ENCODE measurements at regions not wholly inside any gene's neighbourhood (a gene's known extent, or its start where the extent isn't known, plus 50 kb on each side); places are given as distances from the start of the nearest gene placed in this dataset.

DNA sequence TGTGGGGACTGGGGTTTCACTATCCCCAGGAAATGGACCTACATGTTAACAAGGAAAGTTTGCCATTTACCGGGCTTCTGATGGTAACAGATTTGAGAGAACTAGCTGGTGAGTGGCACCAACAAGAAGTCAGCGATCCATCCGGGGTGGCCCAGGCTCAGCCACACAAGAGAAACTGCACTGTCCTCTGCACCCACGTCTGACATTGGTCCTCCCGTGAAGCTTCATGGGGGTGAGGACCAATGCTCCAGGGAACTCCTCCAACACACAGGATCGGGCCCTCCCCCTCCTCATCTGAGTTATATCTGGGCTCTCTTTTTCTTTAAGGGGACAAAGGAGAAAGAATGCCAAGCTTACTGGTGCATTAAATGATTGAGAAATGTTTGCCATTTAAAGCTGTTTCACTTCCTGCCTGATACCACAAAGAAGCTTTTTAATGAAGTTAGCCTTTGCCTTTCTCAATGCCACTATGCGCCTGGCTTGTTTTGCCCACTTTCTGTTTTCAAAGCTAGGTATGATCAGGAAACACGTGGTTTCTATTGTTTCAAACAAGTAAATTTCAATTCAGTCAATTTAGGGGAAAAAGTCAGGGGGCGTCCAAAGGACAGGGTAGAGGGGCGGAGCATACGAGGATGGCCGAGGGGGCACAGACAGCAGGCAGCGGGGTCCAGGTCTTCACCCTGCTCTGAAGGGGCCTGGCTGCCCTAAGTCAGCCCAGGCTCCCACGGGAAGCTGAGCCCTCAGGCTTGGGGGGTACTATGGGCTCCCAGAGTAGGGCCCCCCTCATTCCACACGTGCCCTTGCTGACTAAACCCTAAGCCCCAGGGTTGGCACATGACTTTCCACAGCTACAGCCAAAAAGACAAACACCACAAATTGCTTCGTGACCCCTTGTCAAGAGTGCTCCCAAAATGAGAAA lies 204.0 kb upstream of the ID2 start:
- no peak for DNase-seq

DNA sequence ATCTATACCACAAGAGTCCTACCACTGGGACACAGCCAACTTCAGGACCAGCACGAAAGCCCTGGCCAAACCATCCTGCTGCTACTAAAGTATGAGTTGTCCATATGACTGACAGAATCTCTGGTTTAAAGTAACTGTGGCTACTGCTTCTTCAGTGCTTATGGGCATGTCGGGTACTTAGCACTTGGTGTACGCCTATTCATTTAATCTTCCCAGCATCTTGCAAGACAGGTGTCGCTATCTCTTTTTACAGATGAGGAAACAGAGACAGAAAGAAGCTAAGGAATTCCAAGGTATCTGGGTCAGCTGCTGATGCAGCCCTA lies 203.4 kb upstream of the ID2 start:
- DNase-seq = no peak

DNA sequence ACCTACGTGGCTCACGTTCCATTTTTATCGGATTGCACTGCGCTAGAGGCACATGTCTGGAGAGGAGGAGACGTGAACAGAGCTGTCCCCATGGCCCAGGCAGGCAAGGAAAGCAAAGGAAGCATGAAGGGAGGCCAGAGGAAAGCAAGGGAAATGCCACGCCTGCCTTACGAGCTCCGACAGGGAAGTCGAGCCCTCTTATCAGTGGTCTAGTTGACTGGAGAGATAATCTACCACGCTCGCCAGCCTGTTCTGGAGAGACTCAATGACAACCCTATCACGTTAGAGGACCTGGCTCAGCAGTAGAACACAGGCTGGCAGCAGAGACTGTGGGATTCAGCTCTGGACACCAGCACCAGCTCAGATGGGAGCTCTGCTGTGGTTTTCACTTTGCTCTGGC lies 202.6 kb upstream of the ID2 start:
- no peak for DNase-seq

DNA sequence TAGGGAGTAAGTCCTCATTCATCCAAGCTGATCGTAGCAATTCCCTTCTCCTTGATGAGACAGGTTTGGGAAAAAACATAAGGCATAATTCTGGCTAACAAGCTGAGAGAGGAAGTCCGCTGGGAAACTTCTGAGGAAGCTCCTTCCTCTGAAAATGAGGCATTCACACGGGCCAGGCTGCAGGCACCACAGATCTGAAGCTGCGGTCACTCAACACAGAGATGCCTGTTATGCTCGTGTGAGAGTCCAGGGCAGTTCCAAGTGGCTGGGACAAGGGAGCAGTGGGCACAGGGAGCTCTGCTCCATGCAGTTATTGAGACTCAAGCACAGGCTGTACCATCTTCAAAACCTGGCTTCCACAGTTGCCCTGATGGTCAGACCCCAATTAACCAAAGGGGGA lies 200.9 kb upstream of the ID2 start:
- DNase-seq = no peak

DNA sequence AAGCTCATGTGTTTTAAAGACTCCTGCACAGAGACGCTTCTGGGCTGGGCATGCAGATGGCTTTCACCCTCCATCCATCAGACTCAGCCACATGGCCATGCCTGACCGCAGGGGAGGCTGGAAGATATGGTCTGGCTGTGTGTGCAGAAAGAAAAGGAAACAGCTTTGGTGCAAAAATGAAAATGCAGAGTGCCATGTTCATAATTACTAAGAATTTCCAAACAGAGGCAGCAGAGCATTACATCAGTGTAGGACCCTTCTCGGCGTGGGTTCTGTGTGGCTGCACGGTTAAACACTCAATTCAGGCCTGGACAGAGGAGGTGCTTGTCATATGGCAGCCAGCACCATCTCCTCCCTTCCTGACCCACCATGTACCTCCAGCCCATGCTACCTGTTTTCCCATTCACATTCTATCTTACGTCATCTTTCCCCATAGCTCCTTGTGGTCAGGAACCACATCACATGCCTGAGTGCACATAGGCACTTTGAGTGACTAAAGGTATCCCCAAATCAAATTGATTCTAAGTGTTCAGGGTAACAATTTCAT lies 200.3 kb upstream of the ID2 start:
- no peak for DNase-seq

DNA sequence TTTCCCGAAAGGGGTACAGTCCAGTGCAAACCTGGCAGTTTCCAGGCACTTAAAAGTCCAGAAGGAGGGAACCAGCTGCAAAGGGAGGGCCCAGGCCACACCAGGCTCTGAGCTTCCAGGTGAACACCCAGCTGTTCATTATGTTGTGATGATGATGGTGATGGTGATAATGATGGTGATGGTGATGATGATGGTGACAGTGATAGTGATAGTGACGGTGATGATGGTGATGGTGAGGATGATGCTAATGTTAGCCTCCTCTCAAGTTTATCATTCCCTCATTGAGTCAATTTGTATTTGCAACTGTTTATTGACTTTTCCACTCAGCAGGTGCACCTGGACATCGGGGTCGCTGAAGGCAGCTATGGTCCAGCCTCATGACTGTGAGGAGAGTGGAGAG lies 199.4 kb upstream of the ID2 start:
- no peak for DNase-seq

DNA sequence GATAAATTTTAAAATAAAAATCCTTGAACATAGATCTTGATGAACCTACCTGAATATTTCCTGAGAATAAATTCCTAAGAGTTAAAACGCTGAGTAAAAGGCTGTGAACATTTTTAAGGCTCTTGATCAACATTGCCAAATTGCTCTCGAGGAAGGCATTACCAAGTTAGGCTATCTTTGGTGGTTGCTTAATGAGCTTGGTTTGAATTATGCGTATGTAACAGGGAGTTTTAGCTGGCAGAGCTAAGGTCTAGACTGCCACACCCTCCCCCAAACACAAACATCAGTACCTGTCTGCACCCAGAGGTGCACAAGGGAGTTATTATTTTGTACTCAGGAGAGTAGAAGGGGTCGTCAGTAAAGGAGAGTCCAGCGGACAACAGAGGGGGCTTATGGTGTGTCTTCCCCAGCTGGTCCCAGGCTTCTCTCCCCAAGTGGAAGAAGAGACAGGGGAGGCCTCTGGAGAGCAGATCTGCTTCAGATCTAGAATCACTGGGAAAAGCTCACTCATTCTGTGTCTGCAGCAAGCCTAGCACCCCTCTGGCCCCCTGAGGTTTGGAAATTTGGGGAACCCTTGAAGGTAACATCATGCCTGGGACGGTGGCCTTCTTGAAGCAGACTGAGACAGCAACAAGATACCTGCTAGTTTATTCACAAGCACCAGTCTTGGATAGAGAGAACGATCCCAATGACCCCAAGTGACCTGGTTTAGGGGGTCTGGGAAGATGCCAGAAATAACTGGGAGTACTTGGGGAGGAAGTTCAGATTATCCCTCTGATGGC lies 197.2 kb upstream of the ID2 start:
- no peak for DNase-seq

DNA sequence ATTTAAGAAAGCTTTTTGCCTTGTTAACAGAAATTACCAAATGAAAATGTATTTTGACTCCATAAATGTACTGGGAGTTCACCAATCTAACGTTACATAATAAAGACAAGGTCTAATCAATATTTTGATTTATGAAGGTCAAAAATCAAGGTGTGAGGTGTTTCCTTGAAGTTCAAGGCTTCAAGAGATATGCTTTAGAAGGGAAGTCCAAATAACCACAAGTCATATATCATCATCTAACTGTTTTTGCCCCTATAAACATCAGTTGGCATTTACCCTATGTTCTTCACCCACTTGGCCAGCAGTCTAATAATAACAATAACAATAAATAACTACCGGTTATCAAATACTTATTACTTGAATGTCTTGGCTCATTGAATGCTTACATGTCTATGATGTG lies 196.1 kb upstream of the ID2 start:
- DNase-seq = no peak

DNA sequence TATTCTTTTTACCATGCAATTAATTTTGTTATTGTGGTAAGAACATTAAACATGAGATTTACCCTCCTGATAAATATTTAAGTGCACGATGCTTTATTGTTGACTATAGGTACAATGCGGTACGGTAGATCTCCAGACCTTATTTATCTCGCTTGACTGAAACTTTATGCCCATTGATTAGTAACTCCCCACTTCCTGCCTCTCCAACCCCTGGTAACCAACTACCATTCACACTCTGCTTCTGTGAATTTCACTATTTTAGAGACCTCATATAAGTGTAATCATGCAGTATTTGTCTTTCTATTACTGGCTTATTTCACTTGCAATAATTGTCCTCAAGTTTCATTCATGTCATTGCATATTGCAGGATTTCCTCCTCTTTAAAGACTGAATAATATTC lies 195.7 kb upstream of the ID2 start:
- DNase-seq = no peak

DNA sequence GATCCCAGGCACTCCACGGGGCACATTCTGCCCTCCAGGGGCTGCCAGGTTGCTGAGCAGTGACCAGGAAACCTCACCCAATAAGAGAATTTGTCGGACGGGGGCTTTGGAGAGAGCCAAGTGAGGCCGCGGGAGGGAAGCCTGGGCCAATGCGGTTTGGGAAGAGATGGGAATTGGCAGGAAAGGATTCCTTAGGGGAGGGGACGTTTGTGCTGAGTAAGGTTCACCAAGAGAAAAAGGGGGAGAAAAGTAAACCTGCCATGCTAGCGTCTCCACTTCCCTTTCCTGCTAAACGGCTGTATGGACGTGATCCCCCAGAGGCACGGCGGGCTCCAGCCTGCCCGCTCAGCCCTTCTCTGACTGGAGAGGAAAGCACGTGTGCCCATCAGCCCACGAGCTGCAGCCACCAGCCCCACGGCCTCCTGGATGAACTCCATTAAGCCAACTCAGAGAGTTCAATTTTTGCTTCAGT lies 194.4 kb upstream of the ID2 start:
- DNase-seq = no peak

DNA sequence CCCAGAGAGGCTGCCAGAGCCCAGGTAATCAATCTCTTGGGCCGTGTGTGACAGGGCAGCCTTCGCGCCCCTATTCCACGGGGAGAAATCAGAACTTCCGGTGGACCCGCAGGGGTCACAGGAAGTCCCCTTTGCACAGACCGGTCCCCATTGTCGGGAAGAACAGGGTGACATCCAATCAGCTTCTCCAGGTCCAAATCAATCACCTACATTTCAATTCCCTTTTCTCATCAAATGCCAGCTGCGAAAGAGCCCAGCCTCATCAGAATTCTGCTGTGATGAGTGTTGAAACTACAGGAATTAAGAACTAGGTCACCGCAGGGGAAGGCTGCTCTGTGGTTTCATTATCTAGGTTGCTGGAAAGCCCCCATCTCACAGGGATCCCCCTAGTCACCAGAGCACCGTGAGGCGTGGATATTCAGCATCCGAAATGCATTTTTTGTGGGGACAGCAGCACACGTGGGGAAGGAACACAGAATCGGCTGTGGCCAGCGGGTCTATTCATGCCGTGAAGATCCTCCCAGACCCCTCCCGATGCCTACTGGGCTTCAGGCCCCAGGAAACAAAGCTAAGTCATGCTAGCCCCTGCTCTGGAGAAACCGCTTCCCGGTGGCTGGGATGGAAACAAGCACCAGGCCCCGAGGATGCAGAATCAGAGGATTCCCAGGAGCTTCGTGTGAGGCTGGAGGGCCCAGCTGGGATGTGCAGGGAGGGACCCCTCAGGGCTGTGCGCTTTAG lies 193.7 kb upstream of the ID2 start:
- DNase-seq = no peak

DNA sequence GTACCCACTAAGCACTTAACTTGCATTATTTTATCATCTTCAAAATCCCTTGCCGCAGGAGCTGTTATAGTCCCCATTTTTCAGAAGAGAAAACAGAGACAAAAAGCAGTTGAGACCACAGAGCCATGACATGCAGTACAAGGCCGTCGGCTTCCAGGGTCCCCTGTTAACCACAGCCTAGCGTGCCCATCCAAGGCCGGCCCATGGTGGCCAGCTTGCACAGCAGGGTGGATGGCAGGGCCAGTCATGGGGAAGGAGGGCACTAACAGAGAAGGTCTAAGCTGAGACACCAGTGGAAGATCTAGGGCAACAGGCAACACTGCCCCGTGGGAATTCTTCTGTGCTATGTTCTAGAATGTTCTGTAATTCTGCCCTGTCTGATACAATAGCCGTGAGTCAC lies 192.6 kb upstream of the ID2 start:
- DNase-seq = no peak

DNA sequence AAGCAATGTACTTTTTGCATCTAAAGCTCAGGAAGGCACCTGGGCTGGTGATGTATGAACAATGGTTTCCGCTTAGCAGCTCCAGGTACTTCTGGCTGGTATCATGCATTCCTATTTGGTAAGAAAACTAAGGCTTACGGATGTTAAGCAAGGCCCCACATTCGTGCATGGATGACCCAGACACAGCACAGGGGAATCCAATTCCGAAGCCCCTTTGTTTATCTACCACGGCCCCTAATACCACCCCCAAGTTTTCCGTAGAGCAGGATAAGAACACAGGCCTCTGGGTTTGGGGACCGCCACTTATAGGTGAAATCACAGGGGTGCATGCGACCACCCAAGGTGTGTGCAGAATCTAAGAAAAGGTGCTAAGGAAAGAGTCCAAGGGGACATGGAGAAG lies 192.1 kb upstream of the ID2 start:
- no peak for DNase-seq

DNA sequence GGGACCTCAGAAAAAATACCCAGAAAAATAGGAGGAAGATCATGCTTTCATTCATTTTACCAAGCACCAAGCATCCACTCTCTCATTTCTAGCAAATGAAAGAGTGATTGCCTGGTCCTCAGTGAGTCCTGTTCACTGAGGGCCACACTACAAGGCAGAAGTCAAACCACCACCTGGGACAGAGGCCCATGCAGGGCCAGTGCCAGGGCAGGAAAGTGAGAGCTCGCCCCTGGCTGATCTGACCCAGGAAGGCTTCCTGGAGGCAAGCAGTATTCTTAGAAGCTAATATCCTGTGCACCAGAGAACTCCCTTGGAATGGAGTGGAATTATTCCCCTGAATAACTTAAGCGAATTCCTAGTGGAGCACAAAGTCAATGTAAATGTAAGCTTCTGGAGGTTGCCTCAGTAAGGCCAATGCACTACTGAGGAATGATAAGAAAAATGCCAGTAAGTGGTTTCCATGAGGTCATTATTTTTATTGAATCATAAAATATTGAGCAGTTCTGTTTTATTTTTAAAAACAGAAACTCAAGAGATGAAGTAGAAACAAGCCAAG lies 191.6 kb upstream of the ID2 start:
- no peak for DNase-seq

DNA sequence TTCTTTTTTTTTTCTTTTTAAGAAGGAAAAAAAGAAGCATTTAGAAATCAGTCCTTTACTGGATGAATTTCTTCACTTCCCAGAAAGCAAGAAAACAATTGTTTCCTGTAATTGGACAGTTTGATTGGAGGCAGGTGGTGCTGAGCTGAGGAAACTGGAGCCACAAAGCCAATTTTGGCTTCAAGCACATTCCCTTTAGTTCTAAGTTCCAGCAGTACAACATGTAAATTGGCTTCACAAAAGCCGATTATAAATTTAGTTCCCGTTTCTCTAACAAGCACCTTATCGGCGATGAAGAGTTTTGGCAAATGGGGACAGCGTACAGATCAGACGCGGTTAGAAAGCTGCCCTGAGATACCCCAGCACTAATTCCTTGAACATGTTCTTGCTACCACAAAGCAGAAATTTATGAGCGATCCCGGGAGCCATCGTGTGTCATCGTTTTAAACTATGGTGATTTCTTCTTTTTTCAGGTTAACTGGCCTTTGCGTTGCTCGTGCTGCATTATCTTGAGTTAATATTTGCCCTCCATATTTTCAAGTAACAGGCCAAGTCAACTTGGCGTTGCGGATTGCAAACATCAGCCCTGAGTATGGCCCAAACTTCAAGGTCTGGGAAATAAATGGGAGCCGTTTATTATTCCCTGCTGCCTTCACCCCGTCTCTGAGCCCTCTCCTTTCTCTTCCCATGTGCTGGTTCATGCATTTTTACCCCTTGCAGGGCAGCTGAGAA lies 190.4 kb upstream of the ID2 start:
- DNase-seq = no peak

DNA sequence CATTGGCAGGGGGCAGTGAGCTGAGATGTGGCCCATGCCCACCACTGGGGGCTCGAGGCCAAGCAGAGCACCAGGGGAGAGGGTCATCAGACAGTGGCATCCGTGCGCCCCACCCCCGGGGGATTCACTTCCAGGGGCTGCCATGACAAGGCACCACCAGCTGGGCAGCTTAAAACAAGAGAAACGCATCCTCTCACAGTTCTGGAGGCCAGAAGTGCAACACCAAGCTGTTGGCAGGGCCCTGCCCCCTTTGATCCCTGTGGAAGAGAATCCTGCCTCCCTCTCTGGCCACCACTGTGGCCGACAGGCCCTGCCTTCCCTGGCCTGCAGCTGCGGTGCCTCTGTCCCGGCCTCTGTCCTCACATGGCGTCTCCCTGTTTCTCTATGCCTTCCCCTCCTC lies 187.7 kb upstream of the ID2 start:
- no peak for DNase-seq

DNA sequence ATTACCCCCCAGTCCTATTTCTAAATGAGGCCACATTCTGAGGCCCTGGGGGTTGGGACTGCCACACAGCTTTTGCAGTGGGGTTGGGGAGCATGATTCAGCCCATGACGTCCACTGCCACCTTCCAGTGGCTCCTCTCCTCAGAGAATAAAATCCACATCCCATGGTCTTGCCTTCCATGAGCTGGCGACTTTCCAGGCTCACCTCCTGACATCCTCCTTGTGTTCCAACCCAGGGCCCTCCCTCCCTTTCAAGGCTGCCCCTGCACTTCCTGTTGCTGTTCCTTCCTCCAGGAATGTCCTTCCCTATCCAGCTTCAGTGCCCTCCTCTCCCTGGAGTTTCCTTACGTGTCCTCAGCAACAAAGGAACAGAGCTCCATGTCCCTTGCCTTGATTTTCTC lies 187.3 kb upstream of the ID2 start:
- DNase-seq = no peak

DNA sequence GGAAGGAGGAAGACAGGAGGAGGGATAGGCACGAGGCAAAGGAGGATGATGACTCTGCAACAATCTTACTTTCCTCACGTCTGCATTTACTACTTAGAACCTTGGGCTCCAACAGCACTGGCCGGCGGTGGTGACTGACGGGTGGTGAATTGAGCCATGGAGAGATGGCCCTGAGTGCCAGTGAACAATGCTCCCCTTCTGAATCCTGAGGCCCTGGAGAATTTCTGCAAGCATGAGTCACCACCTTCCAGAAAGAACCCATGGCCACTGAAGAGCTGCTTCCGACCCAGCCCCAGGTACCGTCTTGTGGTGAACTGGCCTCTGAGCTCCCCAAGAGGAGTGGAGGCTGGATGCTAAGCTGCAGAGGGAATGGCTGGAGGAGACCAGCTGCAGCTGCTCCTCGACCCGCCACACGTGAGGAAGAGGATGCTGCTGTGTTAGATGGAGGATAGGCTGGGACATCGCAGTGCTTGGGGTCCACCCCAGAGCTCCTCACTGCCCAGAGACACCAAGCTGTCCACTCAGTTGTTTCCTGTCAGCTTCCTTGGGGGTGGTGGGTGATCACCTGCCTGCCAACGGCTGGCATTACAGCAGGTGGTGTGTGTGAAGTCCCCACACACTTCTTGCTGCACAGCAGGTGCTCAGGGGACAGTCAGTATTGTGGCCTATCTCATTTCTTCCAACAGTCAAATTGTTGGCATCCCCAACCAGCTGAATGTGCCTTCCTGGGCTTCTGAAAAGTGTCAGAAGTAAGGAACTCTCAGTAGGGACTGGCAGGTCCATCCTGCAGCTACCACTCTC lies 186.5 kb upstream of the ID2 start:
- no peak for DNase-seq

DNA sequence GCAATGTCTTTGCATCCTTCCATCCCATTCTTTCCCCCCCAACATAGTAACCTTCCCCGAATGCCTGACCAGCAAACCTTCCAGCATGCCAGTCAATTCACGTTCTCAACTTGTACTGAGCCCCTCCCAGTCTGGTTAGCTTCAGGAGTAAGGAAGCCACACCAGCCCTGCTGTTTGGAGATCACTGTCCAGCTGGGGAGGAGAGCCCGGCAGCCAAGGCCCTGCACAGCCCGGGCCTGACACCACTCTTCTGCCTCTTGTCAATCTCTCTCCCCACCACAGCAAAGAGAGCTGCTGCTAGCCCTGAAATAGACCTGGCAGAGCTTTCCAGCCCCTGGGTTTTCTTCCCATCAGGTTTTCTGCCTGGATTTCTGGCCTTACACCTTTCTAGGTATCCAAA lies 185.8 kb upstream of the ID2 start:
- DNase-seq = no peak

DNA sequence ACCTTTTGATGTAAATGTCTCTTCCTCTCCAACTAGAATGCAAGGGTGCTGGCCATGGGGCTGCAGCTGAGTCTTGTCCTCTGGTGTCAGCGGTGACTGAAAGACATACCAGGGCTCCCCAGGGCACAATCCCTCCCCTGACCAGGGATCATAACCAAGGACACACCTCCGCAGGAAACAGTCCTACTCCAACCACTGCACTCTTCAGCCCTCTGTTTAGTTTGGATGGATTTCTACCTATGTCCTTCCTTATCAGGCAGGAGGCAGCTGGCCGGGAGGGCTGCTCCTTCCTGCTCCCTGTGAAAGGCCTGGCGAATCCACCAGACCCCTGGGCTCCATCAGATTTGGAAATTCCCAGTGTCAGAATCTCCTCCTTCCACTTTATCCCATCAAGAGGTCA lies 185.2 kb upstream of the ID2 start:
- no peak for DNase-seq

DNA sequence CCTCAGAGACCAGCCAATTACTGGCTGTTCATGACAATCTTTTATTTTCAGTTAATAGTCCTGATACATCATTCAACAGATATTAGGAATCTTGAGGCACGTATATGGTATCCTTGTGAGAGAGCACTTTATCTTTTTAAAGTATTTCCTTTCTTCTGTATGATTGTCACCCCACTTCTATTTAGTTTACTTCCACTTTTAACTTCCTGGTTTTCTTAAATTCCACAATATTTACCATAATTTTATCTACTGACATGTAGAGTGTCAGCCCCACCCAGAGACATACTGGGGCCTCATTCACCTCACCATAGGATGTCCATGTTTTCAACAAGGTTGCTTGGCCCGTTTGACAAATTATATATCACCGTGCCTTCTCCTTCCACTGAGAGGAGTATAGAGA lies 182.9 kb upstream of the ID2 start:
- no peak for DNase-seq
